ENCODE measurements at regions not wholly inside any gene's neighbourhood (a gene's known extent, or its start where the extent isn't known, plus 50 kb on each side); places are given as distances from the start of the nearest gene placed in this dataset.

DNA sequence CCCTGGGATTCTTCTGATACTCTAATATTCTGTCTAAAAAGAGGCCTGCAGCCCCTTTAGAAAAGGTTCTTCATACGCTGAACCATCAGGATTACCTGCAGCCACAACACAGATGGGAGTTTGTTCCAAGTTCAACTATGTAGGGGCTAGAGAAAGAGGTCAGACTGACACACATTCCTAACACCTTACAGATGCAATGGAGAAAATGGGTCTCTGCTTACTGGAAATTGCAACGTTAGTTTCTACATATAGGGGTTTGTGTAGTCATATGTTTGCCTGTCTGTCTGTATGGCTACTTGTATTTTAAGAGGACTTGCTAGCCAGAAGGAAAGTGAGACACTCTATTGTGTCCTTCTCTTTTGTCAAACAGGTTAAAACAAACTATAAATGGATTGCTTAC, 618.5 kb downstream of the INHBA start:
- Histone ChIP-seq H4K20me1 (ENCODE audit: insufficient read depth, low read length) (no peaks in the 10 kb centered on the region), H2AFZ (ENCODE audit: low read length) (no peak overlapping the region), H3K27ac (ENCODE audit: low read depth, low read length) (no peak overlapping the region), H3K79me2 (ENCODE audit: insufficient read depth, low read length) (no peaks in the 10 kb centered on the region), H3K4me1 (ENCODE audit: insufficient read depth, low read length) (no peaks in the 10 kb centered on the region), H3K9me3 (ENCODE audit: low read depth, low read length) (no peaks in the 10 kb centered on the region), H3K36me3 (ENCODE audit: insufficient read depth, low read length) (no peaks in the 10 kb centered on the region), H3K27me3 (ENCODE audit: insufficient read depth, low read length) (no peaks in the 10 kb centered on the region), H3K4me2 (ENCODE audit: insufficient read depth, low read length) (no peak overlapping the region), H3K4me3 (ENCODE audit: insufficient read depth, low read length) (no peak overlapping the region)
- DNase-seq (ENCODE audit: insufficient read length, low spot score, missing footprints): no peak
- TF ChIP-seq, protein P1, sequence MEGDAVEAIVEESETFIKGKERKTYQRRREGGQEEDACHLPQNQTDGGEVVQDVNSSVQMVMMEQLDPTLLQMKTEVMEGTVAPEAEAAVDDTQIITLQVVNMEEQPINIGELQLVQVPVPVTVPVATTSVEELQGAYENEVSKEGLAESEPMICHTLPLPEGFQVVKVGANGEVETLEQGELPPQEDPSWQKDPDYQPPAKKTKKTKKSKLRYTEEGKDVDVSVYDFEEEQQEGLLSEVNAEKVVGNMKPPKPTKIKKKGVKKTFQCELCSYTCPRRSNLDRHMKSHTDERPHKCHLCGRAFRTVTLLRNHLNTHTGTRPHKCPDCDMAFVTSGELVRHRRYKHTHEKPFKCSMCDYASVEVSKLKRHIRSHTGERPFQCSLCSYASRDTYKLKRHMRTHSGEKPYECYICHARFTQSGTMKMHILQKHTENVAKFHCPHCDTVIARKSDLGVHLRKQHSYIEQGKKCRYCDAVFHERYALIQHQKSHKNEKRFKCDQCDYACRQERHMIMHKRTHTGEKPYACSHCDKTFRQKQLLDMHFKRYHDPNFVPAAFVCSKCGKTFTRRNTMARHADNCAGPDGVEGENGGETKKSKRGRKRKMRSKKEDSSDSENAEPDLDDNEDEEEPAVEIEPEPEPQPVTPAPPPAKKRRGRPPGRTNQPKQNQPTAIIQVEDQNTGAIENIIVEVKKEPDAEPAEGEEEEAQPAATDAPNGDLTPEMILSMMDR (IDR thresholded peaks at IDR 0.05; ENCODE audit: extremely low read depth, low read depth, low read length): no peak

- Histone ChIP-seq H4K20me1 (ENCODE audit: insufficient read depth, low read length) (no peaks in the 10 kb centered on the region), H3K4me1 (ENCODE audit: insufficient read depth, low read length) (no peaks in the 10 kb centered on the region), H3K4me3 (ENCODE audit: insufficient read depth, low read length) (no peak overlapping the region), H3K4me2 (ENCODE audit: insufficient read depth, low read length) (no peak overlapping the region), H3K27ac (ENCODE audit: low read depth, low read length) (no peak overlapping the region), H3K27me3 (ENCODE audit: insufficient read depth, low read length) (no peaks in the 10 kb centered on the region), H2AFZ (ENCODE audit: low read length) (no peak overlapping the region), H3K36me3 (ENCODE audit: insufficient read depth, low read length) (no peaks in the 10 kb centered on the region), H3K9me3 (ENCODE audit: low read depth, low read length) (no peaks in the 10 kb centered on the region), H3K79me2 (ENCODE audit: insufficient read depth, low read length) (no peaks in the 10 kb centered on the region)
- TF ChIP-seq, protein P1 (IDR thresholded peaks at IDR 0.05; ENCODE audit: extremely low read depth, low read depth, low read length): no peak
- no peak for DNase-seq (ENCODE audit: insufficient read length, low spot score, missing footprints)
Measured at GRCh38 chr7:41069635-41070034, 633.3 kb downstream of the INHBA start.

DNA sequence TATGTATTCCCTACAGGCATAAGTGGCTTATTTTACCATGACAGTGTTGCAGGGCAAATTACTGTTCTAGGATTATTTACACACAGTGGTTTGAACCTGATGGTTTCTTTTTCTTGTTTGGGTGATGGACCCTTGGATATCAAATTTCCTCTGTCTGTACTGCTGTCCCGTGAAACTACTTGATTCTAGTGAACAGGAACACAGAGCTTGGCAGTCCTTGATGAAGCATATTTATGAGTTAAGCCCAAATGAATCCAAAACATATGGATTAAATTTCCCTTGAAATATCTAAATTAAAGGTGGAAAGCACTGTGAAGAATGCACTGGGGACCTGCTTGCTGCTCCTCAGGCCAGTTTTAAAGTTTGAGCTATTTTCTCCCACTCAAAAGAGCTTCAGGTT, 635.3 kb downstream of the INHBA start:
- no peak overlapping the region for H3K4me2 ChIP-seq (ENCODE audit: insufficient read depth, low read length)
- no peaks in the 10 kb centered on the region for H3K27me3 ChIP-seq (ENCODE audit: insufficient read depth, low read length)
- H3K4me3 ChIP-seq (ENCODE audit: insufficient read depth, low read length): no peak overlapping the region
- no peaks in the 10 kb centered on the region for H4K20me1 ChIP-seq (ENCODE audit: insufficient read depth, low read length)
- no peak overlapping the region for H3K27ac ChIP-seq (ENCODE audit: low read depth, low read length)
- H3K36me3 ChIP-seq (ENCODE audit: insufficient read depth, low read length): no peaks in the 10 kb centered on the region
- no peak overlapping the region for H2AFZ ChIP-seq (ENCODE audit: low read length)
- no peaks in the 10 kb centered on the region for H3K4me1 ChIP-seq (ENCODE audit: insufficient read depth, low read length)
- no peaks in the 10 kb centered on the region for H3K79me2 ChIP-seq (ENCODE audit: insufficient read depth, low read length)
- DNase-seq (ENCODE audit: insufficient read length, low spot score, missing footprints): no peak
- TF ChIP-seq, protein P1 (IDR thresholded peaks at IDR 0.05; ENCODE audit: extremely low read depth, low read depth, low read length): no peak
- no peaks in the 10 kb centered on the region for H3K9me3 ChIP-seq (ENCODE audit: low read depth, low read length)

GRCh38 chr7:41065663-41066062, 637.2 kb downstream of the INHBA start:
- H3K4me1 ChIP-seq (ENCODE audit: insufficient read depth, low read length): no peaks in the 10 kb centered on the region
- H3K27me3 ChIP-seq (ENCODE audit: insufficient read depth, low read length): no peaks in the 10 kb centered on the region
- no peaks in the 10 kb centered on the region for H3K9me3 ChIP-seq (ENCODE audit: low read depth, low read length)
- no peaks in the 10 kb centered on the region for H3K36me3 ChIP-seq (ENCODE audit: insufficient read depth, low read length)
- no peaks in the 10 kb centered on the region for H4K20me1 ChIP-seq (ENCODE audit: insufficient read depth, low read length)
- no peak overlapping the region for H3K4me3 ChIP-seq (ENCODE audit: insufficient read depth, low read length)
- H3K27ac ChIP-seq (ENCODE audit: low read depth, low read length): no peak overlapping the region
- H2AFZ ChIP-seq (ENCODE audit: low read length): no peak overlapping the region
- no peak for DNase-seq (ENCODE audit: insufficient read length, low spot score, missing footprints)
- H3K4me2 ChIP-seq (ENCODE audit: insufficient read depth, low read length): no peak overlapping the region
- H3K79me2 ChIP-seq (ENCODE audit: insufficient read depth, low read length): no peaks in the 10 kb centered on the region
- TF ChIP-seq, protein P1 (IDR thresholded peaks at IDR 0.05; ENCODE audit: extremely low read depth, low read depth, low read length): no peak

Measured in osteoblast (primary cell).